BLaER1 treated with 17β-estradiol and CSF1 and Interleukin-3, amounts not matched to agents 10 nM and 100 nM (cell line): ENCODE measurements at regions not wholly inside any gene's neighbourhood (a gene's known extent, or its start where the extent isn't known, plus 50 kb on each side); places are given as distances from the start of the nearest gene placed in this dataset.

Source experiments
- H3K27ac ChIP-seq, 11 experiments: shearing (Covaris generic); formaldehyde crosslinking; 2 replicates each; pipeline ENCODE4 v1.8.1; 2022
- H3K27me3 ChIP-seq, 11 experiments: shearing (Covaris generic); formaldehyde crosslinking; 2 replicates each; pipeline ENCODE4 v1.8.1; 2022
- H3K36me3 ChIP-seq, 11 experiments: shearing (Covaris generic); formaldehyde crosslinking; 2 replicates each; pipeline ENCODE4 v1.8.1; 2022
- H3K4me1 ChIP-seq, 10 experiments: shearing (Covaris generic); formaldehyde crosslinking; 2 replicates each; pipeline ENCODE4 v1.8.1; 2022
- H3K4me2 ChIP-seq, 11 experiments: shearing (Covaris generic); formaldehyde crosslinking; 2 replicates each; pipeline ENCODE4 v1.8.1; 2022
- H3K4me3 ChIP-seq, 10 experiments: shearing (Covaris generic); formaldehyde crosslinking; 2 replicates each; pipeline ENCODE4 v1.8.1; 2022
- H3K9ac ChIP-seq, 11 experiments: shearing (Covaris generic); formaldehyde crosslinking; 2 replicates each; pipeline ENCODE4 v1.8.1; 2022
- H3K9me3 ChIP-seq, 11 experiments: shearing (Covaris generic); formaldehyde crosslinking; replicated peaks in 1 of 11; 2 replicates each; pipeline ENCODE4 v1.8.1; 2022
- H4K20me1 ChIP-seq, 11 experiments: shearing (Covaris generic); formaldehyde crosslinking; 2 replicates each; pipeline ENCODE4 v1.8.1; 2022
- Cebpa-rat ChIP-seq, 11 experiments: shearing (Covaris generic); IDR thresholded peaks; 2 replicates each; pipeline ENCODE4 v1.8.1; 2022

DNA sequence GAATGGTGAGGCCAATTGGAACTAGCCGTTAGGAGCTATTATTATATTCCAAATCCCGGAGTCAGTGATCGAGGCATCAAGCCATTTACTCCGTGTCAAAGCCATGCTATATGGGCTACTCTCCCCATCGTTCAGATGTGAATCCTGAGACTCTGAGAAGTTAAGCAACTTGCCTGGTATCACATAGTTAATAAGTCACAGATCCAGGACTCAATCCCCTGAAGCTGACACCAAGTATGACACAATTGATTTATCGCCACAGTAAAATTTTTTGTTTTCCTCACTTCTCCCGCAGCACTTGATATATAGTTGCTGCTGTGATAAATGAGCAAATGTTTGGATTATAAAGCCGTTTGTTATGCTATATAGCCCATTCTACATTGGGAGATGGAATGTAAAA is 50.8 kb upstream of the TSHZ2 start:
- H3K4me1 ChIP-seq = peaks cover 0 to 20% (median 0%) of the 10 kb centered on the region in 10 experiments; a peak in 6 of 20 replicates
- no peak overlapping the region for H3K27ac ChIP-seq
- no peaks in the 10 kb centered on the region for H3K36me3 ChIP-seq
- H3K9ac ChIP-seq = no peak overlapping the region
- TF ChIP-seq Cebpa-rat (IDR thresholded peaks at IDR 0.05) = no peak
- H3K4me3 ChIP-seq = no peak overlapping the region
- no peaks in the 10 kb centered on the region for H3K27me3 ChIP-seq
- no peaks in the 10 kb centered on the region for H3K9me3 ChIP-seq
- H4K20me1 ChIP-seq = no peaks in the 10 kb centered on the region
- H3K4me2 ChIP-seq = no peak overlapping the region

DNA sequence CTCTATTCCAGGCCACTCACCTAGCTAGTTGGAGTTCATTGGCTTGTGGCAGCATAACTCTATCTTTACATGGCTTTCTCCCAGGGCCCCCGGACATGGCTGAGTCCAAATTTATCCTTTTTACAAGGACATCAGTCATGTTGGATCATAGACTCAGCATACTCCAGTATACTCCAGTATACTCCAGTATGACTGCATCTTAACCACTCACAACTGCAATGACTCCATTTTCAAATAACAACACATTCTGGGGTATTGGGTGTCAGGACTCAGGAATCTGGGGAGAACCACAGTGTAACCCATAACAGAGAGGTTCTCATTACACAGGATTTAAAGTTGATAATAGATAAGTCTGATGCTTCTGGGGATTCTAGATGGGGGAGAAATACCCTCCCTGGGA is 53.8 kb upstream of the TSHZ2 start:
- Histone ChIP-seq H3K27ac (no peak overlapping the region), H3K36me3 (no peaks in the 10 kb centered on the region), H3K27me3 (no peaks in the 10 kb centered on the region), H3K9ac (no peak overlapping the region), H3K9me3 (peaks cover 12 to 21% (median 19%) of the 10 kb centered on the region in 11 experiments; a peak in 21 of 22 replicates), H3K4me1 (peaks cover 0 to 12% (median 0%) of the 10 kb centered on the region in 10 experiments; a peak in 6 of 20 replicates), H3K4me2 (no peak overlapping the region), H3K4me3 (no peak overlapping the region), H4K20me1 (no peaks in the 10 kb centered on the region)
- no peak for TF ChIP-seq Cebpa-rat (IDR thresholded peaks at IDR 0.05)

DNA sequence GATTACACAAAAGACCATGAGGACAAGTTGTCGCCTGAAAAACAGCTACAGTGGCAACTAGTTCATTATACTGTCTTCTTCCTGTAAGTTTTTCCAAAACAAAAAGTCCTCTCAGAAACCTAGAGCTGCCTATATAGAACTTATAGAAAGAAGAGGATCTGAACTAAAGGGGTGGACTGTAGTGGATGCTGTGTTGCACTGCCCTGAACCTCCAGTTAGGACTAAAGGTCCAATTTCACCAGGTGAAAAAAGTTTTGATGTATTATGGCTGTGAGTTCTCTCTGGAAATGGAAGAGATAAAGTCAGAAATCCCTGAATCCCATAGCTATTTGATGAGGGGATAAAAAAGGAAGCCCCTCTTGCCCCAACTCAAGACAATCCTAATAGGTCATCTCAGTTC is 56.6 kb upstream of the TSHZ2 start:
- H3K27ac ChIP-seq = no peak overlapping the region
- no peak overlapping the region for H3K9ac ChIP-seq
- no peak overlapping the region for H3K4me3 ChIP-seq
- no peak for TF ChIP-seq Cebpa-rat (IDR thresholded peaks at IDR 0.05)
- H4K20me1 ChIP-seq = no peaks in the 10 kb centered on the region
- no peak overlapping the region for H3K4me2 ChIP-seq
- H3K27me3 ChIP-seq = no peaks in the 10 kb centered on the region
- H3K36me3 ChIP-seq = no peaks in the 10 kb centered on the region
- no peaks in the 10 kb centered on the region for H3K4me1 ChIP-seq
- peaks cover 12 to 21% (median 19%) of the 10 kb centered on the region in 11 experiments; a peak in 21 of 22 replicates for H3K9me3 ChIP-seq

DNA sequence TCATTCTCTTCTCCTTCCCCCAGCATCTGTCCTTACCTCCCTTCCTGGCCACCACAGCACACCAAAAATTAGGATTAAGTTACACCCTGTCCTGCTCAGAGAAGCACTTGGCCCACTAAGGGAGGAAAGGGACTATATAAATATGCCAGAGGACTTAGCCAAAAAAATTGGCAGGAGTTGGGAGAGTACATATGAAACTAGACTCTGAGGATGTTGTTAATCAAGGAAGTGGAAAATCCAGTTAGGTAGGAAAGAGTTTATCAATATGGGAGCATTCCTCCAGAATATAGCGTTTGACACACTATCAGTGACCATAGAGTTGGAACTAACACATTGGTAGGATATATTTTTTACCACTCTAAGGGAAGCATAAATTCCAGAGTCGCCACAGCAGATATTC is 57.3 kb upstream of the TSHZ2 start:
- peaks cover 12 to 21% (median 19%) of the 10 kb centered on the region in 11 experiments; a peak in 21 of 22 replicates for H3K9me3 ChIP-seq
- TF ChIP-seq Cebpa-rat (IDR thresholded peaks at IDR 0.05) = no peak
- no peaks in the 10 kb centered on the region for H3K36me3 ChIP-seq
- no peak overlapping the region for H3K9ac ChIP-seq
- no peaks in the 10 kb centered on the region for H4K20me1 ChIP-seq
- H3K27ac ChIP-seq = no peak overlapping the region
- no peaks in the 10 kb centered on the region for H3K4me1 ChIP-seq
- no peaks in the 10 kb centered on the region for H3K27me3 ChIP-seq
- H3K4me3 ChIP-seq = no peak overlapping the region
- no peak overlapping the region for H3K4me2 ChIP-seq

DNA sequence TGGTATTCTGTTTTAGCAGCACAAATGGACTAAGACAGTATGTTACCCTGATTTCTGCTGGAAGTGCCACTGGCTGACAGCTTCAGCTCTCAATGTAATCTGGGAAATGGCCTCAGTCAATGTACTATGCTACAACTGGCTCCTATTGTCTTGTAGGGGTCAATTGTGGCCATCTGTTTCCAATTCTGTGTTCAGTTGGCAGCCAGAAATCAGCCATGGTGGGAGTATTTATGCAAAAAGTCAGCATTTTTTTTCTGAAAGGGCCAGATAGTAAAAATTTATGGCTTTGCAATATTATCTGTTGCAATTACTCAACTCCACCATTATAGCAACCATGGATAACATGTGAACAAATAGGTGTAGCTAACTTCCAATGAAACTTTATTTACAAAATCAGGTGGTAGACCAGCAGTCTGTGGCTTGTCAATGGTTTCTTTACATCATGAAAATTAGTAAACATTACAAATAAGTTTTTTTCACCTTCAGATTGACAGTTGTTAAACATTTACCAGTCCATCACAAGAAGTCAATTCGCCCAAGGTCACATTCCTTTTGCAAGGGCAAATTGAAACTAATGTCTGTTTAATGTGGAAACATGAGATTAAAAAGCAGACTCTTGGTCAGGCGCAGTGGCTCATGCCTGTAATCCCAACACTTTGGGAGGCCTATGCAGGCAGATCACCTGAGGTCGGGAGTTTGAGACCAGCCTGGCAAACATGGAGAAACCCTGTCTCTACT is 58.3 kb upstream of the TSHZ2 start:
- Histone ChIP-seq H3K9ac (no peak overlapping the region), H3K27ac (no peak overlapping the region), H3K4me3 (no peak overlapping the region), H3K4me1 (no peaks in the 10 kb centered on the region), H3K4me2 (no peak overlapping the region), H3K36me3 (no peaks in the 10 kb centered on the region), H4K20me1 (no peaks in the 10 kb centered on the region), H3K27me3 (no peaks in the 10 kb centered on the region), H3K9me3 (peaks cover 12 to 21% (median 19%) of the 10 kb centered on the region in 11 experiments; a peak in 21 of 22 replicates)
- no peak for TF ChIP-seq Cebpa-rat (IDR thresholded peaks at IDR 0.05)

DNA sequence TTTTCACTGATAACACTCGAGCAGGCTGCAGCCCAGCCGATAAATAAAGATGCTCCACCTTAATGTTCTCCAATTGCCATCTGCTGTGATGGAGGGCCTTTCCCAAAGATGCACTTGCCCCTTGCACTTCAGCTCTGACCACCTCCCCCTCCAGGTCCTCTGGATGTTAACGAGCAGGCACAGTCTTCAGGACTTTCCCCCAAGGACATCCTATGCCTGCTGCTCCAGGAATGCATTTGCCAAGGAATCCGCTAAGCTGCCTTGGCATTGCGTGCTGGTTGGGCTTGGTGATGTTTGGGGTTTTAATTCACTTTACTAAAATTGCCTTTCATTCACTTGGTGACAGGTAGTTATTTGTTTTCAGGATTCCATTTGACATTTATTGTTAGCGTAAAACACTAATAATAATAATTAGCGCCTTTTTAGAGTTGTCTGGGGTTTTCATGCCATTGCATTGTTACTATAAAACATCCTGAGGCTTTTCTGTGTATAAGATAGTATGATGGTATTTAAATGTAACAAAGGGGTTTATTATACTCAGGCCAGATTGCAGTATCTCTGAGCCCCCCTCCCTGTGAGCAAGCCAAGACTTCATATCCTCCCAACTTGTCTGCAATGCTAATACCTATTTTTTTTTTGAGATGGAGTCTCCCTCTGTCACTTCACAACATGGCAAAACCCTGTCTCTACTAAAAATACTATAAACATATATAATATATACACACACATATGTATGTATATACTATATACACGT is 66.7 kb upstream of the TSHZ2 start:
- Histone ChIP-seq H4K20me1 (no peaks in the 10 kb centered on the region), H3K4me1 (no peaks in the 10 kb centered on the region), H3K9me3 (peaks cover 0 to 13% (median 0%) of the 10 kb centered on the region in 11 experiments; a peak in 3 of 22 replicates), H3K4me2 (no peak overlapping the region), H3K9ac (no peak overlapping the region), H3K27ac (no peak overlapping the region), H3K4me3 (no peak overlapping the region), H3K36me3 (no peaks in the 10 kb centered on the region), H3K27me3 (no peaks in the 10 kb centered on the region)
- no peak for TF ChIP-seq Cebpa-rat (IDR thresholded peaks at IDR 0.05)

DNA sequence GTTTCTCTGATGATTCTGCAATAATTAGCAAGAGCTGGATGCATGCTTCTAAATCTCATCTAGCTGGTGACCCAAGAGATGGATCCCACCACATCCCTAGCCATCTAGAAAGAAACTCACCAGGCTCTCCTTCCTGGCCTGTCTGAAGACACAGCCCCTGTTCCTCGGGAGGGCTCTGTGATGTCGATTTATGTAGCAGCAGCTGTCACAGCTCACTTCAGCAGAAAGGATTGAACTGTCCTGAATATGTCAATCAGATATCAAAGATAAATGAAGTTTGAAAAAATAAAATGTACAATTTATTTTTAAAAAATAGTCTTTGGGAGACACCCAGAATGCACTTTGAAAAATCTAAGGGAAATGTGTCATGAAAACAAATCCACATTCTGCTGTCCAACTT is 67.3 kb upstream of the TSHZ2 start:
- TF ChIP-seq Cebpa-rat (IDR thresholded peaks at IDR 0.05) = no peak
- Histone ChIP-seq H3K27ac (no peak overlapping the region), H3K9me3 (peaks cover 0 to 13% (median 0%) of the 10 kb centered on the region in 11 experiments; a peak in 3 of 22 replicates), H4K20me1 (no peaks in the 10 kb centered on the region), H3K4me1 (no peaks in the 10 kb centered on the region), H3K27me3 (no peaks in the 10 kb centered on the region), H3K4me3 (no peak overlapping the region), H3K36me3 (no peaks in the 10 kb centered on the region), H3K4me2 (no peak overlapping the region), H3K9ac (no peak overlapping the region)

DNA sequence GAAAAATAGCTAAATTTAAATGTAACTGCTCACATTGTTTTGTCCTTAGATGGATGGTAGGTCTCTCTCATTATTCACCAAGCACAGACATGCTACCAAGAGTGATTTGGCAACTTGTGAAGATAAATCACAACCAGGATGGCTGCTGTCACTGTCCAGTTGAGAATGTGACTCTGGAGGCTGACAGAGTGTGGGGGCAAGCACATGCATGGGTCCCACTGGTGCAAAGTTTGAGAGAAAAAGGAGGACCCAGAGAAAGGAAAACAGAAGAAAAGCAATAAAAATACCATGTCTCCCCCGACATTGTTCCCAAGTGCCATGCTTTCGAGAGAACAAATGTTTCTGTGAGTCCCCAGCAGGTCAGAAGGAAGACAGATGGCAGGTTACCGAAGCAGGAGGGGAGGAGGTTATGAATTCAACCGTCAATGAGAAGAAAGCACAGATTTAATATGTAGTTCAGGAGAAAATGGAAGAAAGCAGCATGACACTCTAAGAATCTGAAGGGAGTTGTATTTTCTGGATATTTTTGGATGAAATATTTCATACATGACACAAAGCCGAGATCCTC is 73.0 kb upstream of the TSHZ2 start:
- no peak overlapping the region for H3K27ac ChIP-seq
- no peak overlapping the region for H3K4me3 ChIP-seq
- no peaks in the 10 kb centered on the region for H3K4me1 ChIP-seq
- H3K9me3 ChIP-seq = peaks cover 0 to 13% (median 0%) of the 10 kb centered on the region in 11 experiments; a peak in 3 of 22 replicates
- H3K27me3 ChIP-seq = no peaks in the 10 kb centered on the region
- no peak overlapping the region for H3K9ac ChIP-seq
- no peaks in the 10 kb centered on the region for H4K20me1 ChIP-seq
- TF ChIP-seq Cebpa-rat (IDR thresholded peaks at IDR 0.05) = no peak
- no peaks in the 10 kb centered on the region for H3K36me3 ChIP-seq
- no peak overlapping the region for H3K4me2 ChIP-seq

DNA sequence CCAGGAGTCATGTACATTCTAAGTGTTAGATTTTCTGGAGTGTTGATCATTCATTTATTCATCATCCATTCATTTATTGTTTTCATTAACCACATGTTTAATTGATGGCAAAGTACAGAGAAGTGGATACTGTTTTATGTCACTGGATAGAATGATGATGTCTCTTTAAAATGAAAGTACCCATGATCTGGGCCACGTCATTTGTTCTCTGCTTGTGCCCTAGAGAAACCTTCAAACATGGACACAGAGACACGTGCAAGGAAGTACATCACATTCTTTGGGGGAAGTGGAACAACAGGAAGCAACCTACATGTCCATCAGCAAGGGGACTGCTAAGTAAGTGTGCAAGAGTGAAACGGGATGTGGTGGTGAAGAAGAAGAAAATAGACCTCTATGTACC is 75.8 kb upstream of the TSHZ2 start:
- Histone ChIP-seq H3K9me3 (no peaks in the 10 kb centered on the region), H3K9ac (no peak overlapping the region), H4K20me1 (no peaks in the 10 kb centered on the region), H3K27ac (no peak overlapping the region), H3K36me3 (no peaks in the 10 kb centered on the region), H3K27me3 (no peaks in the 10 kb centered on the region), H3K4me2 (no peak overlapping the region), H3K4me3 (no peak overlapping the region), H3K4me1 (no peaks in the 10 kb centered on the region)
- no peak for TF ChIP-seq Cebpa-rat (IDR thresholded peaks at IDR 0.05)
